Subcutaneous abdominal adipose tissue (tissue), 5 donors: ENCODE measurements at regions not wholly inside any gene's neighbourhood (a gene's known extent, or its start where the extent isn't known, plus 50 kb on each side); places are given as distances from the start of the nearest gene placed in this dataset.

ENCODE experiments used
- H3K27ac ChIP-seq: one replicate; pipeline ENCODE4 v1.7.0; 2013; ENCODE audit warnings: low read depth, mild to moderate bottlenecking, inconsistent platforms, low read length, moderate library complexity
- H3K27me3 ChIP-seq, 5 donors: one replicate each; pipeline ENCODE4 v1.7.0; 2013; ENCODE audit warnings: low read length in 5 of 5, inconsistent platforms in 1 of 5; ENCODE audit not compliant: control insufficient read depth in 5 of 5, insufficient read depth in 4 of 5
- H3K36me3 ChIP-seq, 5 donors: one replicate each; pipeline ENCODE4 v1.7.0; 2013; ENCODE audit warnings: low read length in 5 of 5; ENCODE audit not compliant: control insufficient read depth in 5 of 5, insufficient read depth in 5 of 5
- H3K4me1 ChIP-seq, 5 donors: one replicate each; pipeline ENCODE4 v1.7.0; 2013; ENCODE audit warnings: low read length in 5 of 5, mild to moderate bottlenecking in 3 of 5, moderate library complexity in 1 of 5; ENCODE audit not compliant: control insufficient read depth in 5 of 5, insufficient read depth in 5 of 5
- H3K4me3 ChIP-seq, 5 donors: one replicate each; pipeline ENCODE4 v1.7.0; 2013; ENCODE audit warnings: low read length in 5 of 5, low read depth in 1 of 5
- H3K9ac ChIP-seq, 5 donors: one replicate each; pipeline ENCODE4 v1.7.0; 2013; ENCODE audit warnings: low read length in 5 of 5, mild to moderate bottlenecking in 4 of 5, moderate library complexity in 3 of 5
- H3K9me3 ChIP-seq, 5 donors: one replicate each; pipeline ENCODE4 v1.7.0; 2013; ENCODE audit warnings: low read length in 5 of 5; ENCODE audit not compliant: control insufficient read depth in 5 of 5
- donor health status: healthy.
- donor health status: healthy.
- donor health status: healthy.
- donor health status: healthy.
- donor health status: healthy.

GRCh38 chr14:65239938-65240296, 137.6 kb upstream of the MAX start:
- Histone ChIP-seq H3K27ac (no peak overlapping the region), H3K9ac (no peak overlapping the region), H3K27me3 (no peaks in the 10 kb centered on the region), H3K36me3 (no peaks in the 10 kb centered on the region), H3K4me3 (peak overlapping the region in 1 of 5 donors; percentile 41), H3K9me3 (no peaks in the 10 kb centered on the region), H3K4me1 (peaks cover 4 to 34% (median 28%) of the 10 kb centered on the region in 5 donors)

GRCh38 chr14:65241125-65241752, 138.9 kb upstream of the MAX start:
- no peaks in the 10 kb centered on the region for H3K27me3 ChIP-seq
- H3K4me1 ChIP-seq: peaks cover 4 to 34% (median 28%) of the 10 kb centered on the region in 5 donors
- H3K9ac ChIP-seq: no peak overlapping the region
- H3K36me3 ChIP-seq: no peaks in the 10 kb centered on the region
- H3K9me3 ChIP-seq: no peaks in the 10 kb centered on the region
- no peak overlapping the region for H3K27ac ChIP-seq
- no peak overlapping the region for H3K4me3 ChIP-seq

DNA sequence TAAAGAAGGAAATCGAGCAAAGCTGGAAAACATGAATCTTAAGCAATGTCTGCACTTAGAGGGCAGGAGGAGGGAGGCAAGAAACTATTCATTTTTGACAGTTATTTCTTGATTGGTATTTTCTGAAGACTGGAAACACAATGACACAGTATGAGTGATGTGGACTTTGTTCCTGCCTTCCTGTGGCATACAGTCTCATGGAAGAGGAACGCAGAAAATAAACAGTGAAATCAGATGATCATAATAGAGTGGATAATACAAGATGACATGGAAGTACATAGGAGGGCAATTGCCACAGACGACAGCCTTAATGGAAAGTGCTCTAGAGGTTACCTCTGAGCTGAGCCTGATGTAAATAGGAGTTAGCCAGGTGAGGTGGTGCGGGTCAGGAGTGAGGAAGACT, 140.4 kb upstream of the MAX start:
- Histone ChIP-seq H3K27me3 (no peaks in the 10 kb centered on the region), H3K27ac (no peak overlapping the region), H3K4me1 (peaks cover 2 to 24% (median 19%) of the 10 kb centered on the region in 5 donors), H3K36me3 (no peaks in the 10 kb centered on the region), H3K4me3 (no peak overlapping the region), H3K9me3 (no peaks in the 10 kb centered on the region), H3K9ac (no peak overlapping the region)

GRCh38 chr14:65243766-65244442, 141.6 kb upstream of the MAX start:
- no peak overlapping the region for H3K4me3 ChIP-seq

GRCh38 chr14:65249471-65250161, 147.3 kb upstream of the MAX start:
- Histone ChIP-seq H3K27ac (no peak overlapping the region), H3K36me3 (no peaks in the 10 kb centered on the region), H3K9ac (no peak overlapping the region), H3K9me3 (no peaks in the 10 kb centered on the region), H3K27me3 (no peaks in the 10 kb centered on the region), H3K4me3 (no peak overlapping the region), H3K4me1 (peaks cover 0 to 5% (median 3%) of the 10 kb centered on the region in 5 donors)

More at GRCh38 chr14:65243766-65244442, 141.6 kb upstream of the MAX start:
- Histone ChIP-seq H3K9me3 (no peaks in the 10 kb centered on the region), H3K27ac (no peak overlapping the region), H3K4me1 (peaks cover 0 to 12% (median 12%) of the 10 kb centered on the region in 5 donors), H3K9ac (no peak overlapping the region), H3K36me3 (no peaks in the 10 kb centered on the region), H3K27me3 (no peaks in the 10 kb centered on the region)

- no peaks in the 10 kb centered on the region for H3K27me3 ChIP-seq
- no peaks in the 10 kb centered on the region for H3K9me3 ChIP-seq
- H3K27ac ChIP-seq: no peak overlapping the region
- no peaks in the 10 kb centered on the region for H3K36me3 ChIP-seq
- peaks cover 0 to 5% (median 3%) of the 10 kb centered on the region in 5 donors for H3K4me1 ChIP-seq
- no peak overlapping the region for H3K4me3 ChIP-seq
- no peak overlapping the region for H3K9ac ChIP-seq
These were observed 147.8 kb upstream of the MAX start for GRCh38 chr14:65250162-65250495.

GRCh38 chr14:65251213-65251612, 148.9 kb upstream of the MAX start:
- Histone ChIP-seq H3K27ac (no peak overlapping the region), H3K36me3 (no peaks in the 10 kb centered on the region), H3K4me3 (no peak overlapping the region), H3K9me3 (no peaks in the 10 kb centered on the region), H3K4me1 (peaks cover 0 to 5% (median 3%) of the 10 kb centered on the region in 5 donors), H3K27me3 (no peaks in the 10 kb centered on the region), H3K9ac (no peak overlapping the region)

DNA sequence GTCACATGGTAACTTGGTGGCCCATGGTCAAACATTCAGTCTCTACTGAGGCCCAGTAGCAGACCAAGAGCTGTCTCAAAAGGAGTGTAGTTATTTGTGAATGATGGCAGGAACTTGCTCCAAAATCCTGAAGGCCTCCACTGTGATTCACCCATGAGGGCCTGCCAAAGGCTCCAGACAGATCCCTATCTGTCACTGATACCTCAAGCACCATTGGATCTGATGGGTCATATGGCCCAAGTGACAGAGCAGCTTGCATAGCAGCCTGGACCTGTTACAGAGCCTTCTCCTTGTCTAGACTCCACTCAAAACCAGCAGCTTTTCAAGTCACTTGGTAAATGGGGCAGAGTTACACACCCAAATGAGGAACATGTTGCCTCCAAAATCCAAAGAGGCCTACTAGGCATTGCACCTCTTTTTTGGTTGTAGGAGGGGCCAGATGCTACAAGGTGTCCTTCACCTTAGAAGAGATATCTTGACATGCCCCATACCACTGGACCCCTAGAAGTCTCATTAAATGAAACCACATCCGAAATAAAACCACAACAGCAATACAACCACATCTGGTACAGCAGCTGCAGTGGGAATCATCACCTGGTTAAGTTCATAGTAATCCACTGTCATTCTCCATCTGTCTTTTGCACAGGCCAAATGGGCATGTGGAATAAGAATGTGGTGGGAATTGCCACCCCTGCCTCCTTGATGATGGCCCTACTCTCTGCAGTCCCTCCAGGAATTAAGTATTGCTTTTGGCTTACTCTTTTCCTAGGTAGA, 150.4 kb upstream of the MAX start:
- H3K27ac ChIP-seq: no peak overlapping the region
- H3K4me1 ChIP-seq: peaks cover 0 to 5% (median 3%) of the 10 kb centered on the region in 5 donors
- no peaks in the 10 kb centered on the region for H3K9me3 ChIP-seq
- H3K9ac ChIP-seq: no peak overlapping the region
- no peaks in the 10 kb centered on the region for H3K36me3 ChIP-seq
- no peaks in the 10 kb centered on the region for H3K27me3 ChIP-seq
- no peak overlapping the region for H3K4me3 ChIP-seq

DNA sequence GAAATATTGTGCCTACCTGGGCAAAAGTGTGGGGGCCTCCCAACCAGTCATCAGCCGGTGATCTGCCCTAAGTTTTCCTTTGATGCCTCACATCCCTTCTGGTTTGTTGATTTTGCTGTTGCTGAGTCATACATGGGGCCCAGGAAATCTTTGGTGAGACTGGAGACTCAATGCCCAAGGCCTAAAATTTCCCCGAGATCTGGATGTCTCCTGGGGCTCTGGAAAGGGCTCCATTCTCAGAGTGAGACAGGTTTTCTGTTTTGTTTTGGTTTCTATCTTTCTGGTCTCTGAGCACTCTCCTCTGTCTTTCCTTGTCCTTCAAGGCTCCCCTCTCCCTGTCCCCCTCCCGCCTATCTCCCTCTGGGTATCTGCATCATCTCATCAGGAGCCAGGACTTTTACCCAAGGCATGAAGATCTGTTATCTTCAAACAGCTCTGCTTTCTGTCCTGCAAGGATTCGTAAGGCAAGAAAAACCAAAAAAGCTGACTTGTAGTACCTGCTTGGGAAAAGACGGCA, 152.8 kb upstream of the MAX start:
- peaks cover 0 to 7% (median 3%) of the 10 kb centered on the region in 5 donors for H3K4me1 ChIP-seq
- H3K4me3 ChIP-seq: no peak overlapping the region
- H3K27me3 ChIP-seq: no peaks in the 10 kb centered on the region
- no peak overlapping the region for H3K9ac ChIP-seq
- no peak overlapping the region for H3K27ac ChIP-seq
- no peaks in the 10 kb centered on the region for H3K36me3 ChIP-seq
- peaks cover 0 to 7% (median 4%) of the 10 kb centered on the region in 5 donors for H3K9me3 ChIP-seq
